GM12874 (cell line): ENCODE measurements at regions not wholly inside any gene's neighbourhood (a gene's known extent, or its start where the extent isn't known, plus 50 kb on each side); places are given as distances from the start of the nearest gene placed in this dataset.

Source experiments
- TF ChIP-seq, protein P1 (sequence below): IDR thresholded peaks from 2 replicates; pipeline ENCODE4 v1.5.1; 2011; ENCODE audit warnings: low read depth, mild to moderate bottlenecking, control low read depth, low read length, moderate library complexity; ENCODE audit not compliant: insufficient read depth

DNA sequence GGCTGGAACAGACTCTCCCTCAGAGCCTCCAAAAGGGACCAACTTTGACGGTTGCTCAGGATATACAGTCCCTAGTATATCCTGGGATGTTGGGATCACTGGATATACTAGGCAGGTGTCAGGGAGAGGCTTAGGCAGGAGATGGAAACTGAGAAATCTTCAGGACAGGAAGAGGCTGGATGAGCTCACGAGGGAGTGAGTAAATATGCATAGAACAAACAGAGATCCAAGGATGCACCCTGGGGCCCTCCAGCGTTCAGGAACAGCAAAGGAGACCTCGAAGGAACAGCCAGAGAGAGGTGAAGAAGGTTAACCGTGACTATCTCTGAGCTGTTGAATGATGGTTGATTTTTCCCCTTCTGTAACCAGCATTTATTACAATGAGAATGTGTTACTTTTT is 191.3 kb downstream of the BMP7 start:
- TF ChIP-seq, protein P1, sequence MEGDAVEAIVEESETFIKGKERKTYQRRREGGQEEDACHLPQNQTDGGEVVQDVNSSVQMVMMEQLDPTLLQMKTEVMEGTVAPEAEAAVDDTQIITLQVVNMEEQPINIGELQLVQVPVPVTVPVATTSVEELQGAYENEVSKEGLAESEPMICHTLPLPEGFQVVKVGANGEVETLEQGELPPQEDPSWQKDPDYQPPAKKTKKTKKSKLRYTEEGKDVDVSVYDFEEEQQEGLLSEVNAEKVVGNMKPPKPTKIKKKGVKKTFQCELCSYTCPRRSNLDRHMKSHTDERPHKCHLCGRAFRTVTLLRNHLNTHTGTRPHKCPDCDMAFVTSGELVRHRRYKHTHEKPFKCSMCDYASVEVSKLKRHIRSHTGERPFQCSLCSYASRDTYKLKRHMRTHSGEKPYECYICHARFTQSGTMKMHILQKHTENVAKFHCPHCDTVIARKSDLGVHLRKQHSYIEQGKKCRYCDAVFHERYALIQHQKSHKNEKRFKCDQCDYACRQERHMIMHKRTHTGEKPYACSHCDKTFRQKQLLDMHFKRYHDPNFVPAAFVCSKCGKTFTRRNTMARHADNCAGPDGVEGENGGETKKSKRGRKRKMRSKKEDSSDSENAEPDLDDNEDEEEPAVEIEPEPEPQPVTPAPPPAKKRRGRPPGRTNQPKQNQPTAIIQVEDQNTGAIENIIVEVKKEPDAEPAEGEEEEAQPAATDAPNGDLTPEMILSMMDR = no peak

DNA sequence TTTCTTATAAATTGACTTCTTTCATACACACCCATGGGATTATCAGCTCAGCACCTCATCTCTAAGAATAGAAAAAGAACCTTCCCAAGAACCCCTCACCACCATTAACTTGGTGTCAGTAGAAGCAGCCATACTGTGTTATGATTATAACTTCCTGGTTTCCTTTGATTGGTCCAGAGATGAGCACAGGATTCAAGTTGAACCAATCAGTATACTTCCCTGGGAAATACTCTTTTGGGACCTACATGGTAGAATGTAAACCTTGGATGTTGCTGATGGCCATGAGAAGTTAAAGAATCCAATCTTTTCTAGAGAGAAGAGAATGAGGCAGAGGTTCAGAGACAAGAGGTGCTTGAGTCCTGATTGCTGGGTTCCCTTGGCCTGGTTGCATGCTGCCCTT is 190.8 kb downstream of the BMP7 start:
- TF ChIP-seq, protein P1 = no peak

DNA sequence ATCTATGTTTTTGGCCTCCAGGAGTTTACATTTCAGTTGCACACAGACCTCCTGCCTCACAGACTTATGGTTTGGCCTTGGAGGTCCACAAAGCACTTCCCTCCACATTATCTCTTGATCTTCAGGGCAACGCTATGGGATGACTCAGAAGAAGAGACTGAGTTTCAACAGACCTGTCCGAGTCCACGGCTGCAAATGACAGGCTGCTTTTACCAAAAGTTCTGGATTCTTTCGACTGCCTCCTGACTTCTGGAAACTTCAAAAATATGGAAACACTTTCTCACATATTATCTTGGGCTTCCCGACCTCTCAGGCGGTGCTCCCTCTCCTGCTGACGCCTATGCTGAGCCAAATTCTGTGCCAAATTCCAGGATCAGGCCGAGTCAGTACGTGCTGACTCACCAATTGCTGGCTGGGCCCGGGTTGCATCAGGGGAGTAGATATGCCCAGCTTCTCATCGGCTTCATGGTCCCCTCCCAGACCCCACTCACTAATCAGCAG is 190.2 kb downstream of the BMP7 start:
- TF ChIP-seq, protein P1 = no peak

DNA sequence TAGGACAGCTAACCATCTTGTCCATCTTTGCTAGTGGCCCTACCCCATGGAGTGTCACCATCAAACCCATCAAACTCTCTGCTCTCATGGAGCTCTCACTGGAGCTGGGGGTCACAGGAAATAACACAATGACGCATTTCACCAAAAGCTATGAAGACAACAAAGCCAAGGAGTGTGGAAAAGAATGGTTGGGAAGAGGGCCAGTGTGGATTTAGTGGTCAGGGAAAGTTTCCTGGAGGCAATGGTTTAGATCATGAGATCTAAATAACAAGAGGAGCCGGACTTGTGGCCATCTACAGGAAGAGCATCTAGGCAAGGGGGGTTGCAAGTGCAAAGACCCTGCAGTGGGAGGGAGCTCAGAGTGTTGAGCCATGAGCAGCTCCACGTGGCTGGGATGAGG is 189.5 kb downstream of the BMP7 start:
- TF ChIP-seq, protein P1 = no peak

DNA sequence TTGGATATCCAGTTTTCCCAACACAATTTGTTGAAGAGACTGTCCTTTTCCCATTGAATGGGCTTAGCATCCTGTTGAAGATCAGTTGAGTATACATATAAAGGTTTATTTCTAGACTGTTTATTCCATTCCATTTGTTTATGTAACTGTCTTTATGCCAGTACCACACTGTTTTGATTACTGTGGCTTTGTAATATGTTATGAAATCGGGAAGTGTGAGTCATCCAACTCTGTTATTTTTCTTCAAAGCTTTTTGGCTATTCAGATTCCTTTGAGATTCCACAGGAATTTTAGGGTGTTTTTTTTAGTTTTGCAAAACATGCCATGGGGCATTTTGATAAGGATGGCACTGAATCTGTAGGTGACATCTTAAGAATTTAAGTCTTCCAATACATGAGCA is 188.3 kb downstream of the BMP7 start:
- TF ChIP-seq, protein P1 = no peak

DNA sequence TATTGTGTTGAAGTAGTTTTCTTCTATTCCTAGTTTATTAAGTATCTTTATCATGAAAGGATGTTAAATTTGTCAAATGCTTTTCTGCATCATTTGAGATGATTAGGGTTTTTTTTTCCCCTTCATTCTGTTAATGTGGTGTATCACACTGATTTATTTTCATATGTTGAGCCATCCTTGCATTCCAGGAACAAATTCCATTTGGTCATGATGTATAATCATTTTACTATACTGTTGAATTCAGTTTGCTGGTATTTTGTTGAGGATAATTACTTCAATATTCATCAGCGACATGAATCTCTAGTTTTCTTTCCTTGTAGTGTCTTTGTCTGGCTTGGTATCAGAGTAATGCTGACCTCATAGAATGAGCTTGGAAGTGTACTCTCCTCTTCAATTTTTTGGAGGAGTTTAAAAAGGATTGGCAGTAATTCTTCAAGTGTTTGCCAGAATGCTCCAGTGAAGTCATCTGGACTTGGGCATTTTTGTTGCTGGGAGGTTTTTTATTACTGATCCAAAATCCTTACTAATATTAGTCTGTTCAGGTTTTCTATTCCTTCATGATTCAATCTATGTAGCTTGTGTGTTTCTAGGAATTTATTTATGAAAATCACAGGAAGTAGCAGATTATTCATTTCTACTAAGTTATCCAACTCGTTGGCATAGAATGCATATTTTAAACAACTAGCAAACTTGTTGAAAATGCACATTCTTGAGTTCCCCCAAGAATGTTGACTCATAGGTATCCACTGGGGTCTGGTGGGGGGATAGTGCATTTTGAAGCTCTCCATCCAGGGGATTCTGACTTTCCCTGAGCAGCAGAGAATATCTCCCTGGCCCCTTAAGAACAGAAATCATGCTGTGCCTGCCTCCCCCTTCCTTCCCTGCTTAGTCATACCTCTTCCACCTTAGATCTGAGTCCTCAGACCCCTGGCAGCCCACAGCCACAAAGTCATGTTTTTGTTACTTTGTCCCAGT is 187.1 kb downstream of the BMP7 start:
- TF ChIP-seq, protein P1 = no peak

DNA sequence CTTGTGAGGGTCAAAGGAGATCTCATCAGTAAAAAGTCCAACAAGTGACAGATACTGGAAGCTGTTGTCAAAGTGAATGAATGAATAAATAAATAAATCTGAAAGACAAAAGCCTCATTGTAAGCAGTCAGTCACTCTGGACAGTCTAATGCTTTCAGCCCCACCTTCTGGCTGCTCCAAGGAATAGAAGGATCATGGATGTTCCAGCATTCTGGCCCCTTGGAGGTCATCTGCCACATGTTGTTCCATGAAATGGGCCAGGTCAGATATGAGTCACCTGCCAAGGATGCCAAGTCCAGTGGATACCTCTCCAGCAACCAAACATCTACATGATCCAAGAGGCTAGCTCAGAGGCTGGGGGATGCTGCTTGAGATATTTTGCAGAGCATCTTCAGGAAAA is 185.6 kb downstream of the BMP7 start:
- TF ChIP-seq, protein P1 = no peak
